Gastroesophageal sphincter (tissue), 3 donors: ENCODE measurements at regions not wholly inside any gene's neighbourhood (a gene's known extent, or its start where the extent isn't known, plus 50 kb on each side); places are given as distances from the start of the nearest gene placed in this dataset.

Experiments used
- CTCF ChIP-seq, 4 experiments: fragments of 200-600 bp in 2 of 4; fragments of 450-650 bp in 2 of 4; sonication (generic) in 1 of 4; IDR thresholded peaks; one replicate each; pipeline ENCODE4 v1.5.1; 2017 to 2019; ENCODE audit warnings: antibody characterized with exemption in 4 of 4, mild to moderate bottlenecking in 2 of 4, moderate library complexity in 2 of 4
- EP300 ChIP-seq: sonication (generic); formaldehyde crosslinking; IDR thresholded peaks from one replicate; pipeline ENCODE4 v1.6.1; 2017; ENCODE audit warnings: antibody characterized with exemption, mild to moderate bottlenecking
- POLR2A ChIP-seq, 2 donors: fragments of 450-650 bp; IDR thresholded peaks; one replicate each; pipeline ENCODE4 v1.6.1; 2017; ENCODE audit warnings: antibody characterized with exemption in 2 of 2, mild to moderate bottlenecking in 2 of 2, moderate library complexity in 1 of 2

GRCh38 chr11:29249713-29250112 lies 767.1 kb downstream of the KCNA4 start:
- TF ChIP-seq EP300 = no peak
- TF ChIP-seq CTCF (IDR thresholded peaks at IDR 0.05) = no peak
- TF ChIP-seq POLR2A (IDR thresholded peaks at IDR 0.05) = no peak
